AG08396 (cell line): ENCODE measurements at regions not wholly inside any gene's neighbourhood (a gene's known extent, or its start where the extent isn't known, plus 50 kb on each side); places are given as distances from the start of the nearest gene placed in this dataset.
A peak's percentile ranks its signal among the peaks of the same experiment; 100 is the strongest.

Source experiments
- DNase-seq: peaks from one replicate; pipeline ENCODE4 v3.0.0; 2012; ENCODE audit warnings: low spot score, mixed read lengths

GRCh38 chr13:34816908-34817665, 125.0 kb upstream of the NBEA start:
- DNase-seq = no peak

GRCh38 chr13:34822650-34823049, 119.4 kb upstream of the NBEA start:
- DNase-seq = no peak

GRCh38 chr13:34826432-34826831, 115.6 kb upstream of the NBEA start:
- no peak for DNase-seq

GRCh38 chr13:34833562-34834182, 108.4 kb upstream of the NBEA start:
- DNase-seq = no peak

- no peak for DNase-seq
Measured at GRCh38 chr13:34842466-34842865, 99.6 kb upstream of the NBEA start.

- no peak for DNase-seq
Measured at GRCh38 chr13:34847766-34848165, 94.3 kb upstream of the NBEA start.

GRCh38 chr13:34849406-34849805, 92.7 kb upstream of the NBEA start:
- no peak for DNase-seq

GRCh38 chr13:34853161-34853560, 88.9 kb upstream of the NBEA start:
- DNase-seq = no peak

- no peak for DNase-seq
Measured at GRCh38 chr13:34857558-34858325, 84.3 kb upstream of the NBEA start.

- DNase-seq = no peak
Measured at GRCh38 chr13:34862311-34862710, 79.8 kb upstream of the NBEA start.

- no peak for DNase-seq
Measured at GRCh38 chr13:34862716-34863115, 79.4 kb upstream of the NBEA start.

- peak; percentile 16 for DNase-seq
Measured at GRCh38 chr13:34863360-34864135, 78.5 kb upstream of the NBEA start.

- no peak for DNase-seq
Measured at GRCh38 chr13:34864671-34865070, 77.4 kb upstream of the NBEA start.

- DNase-seq = no peak
Measured at GRCh38 chr13:34867590-34867989, 74.5 kb upstream of the NBEA start.

GRCh38 chr13:34868733-34869132, 73.3 kb upstream of the NBEA start:
- DNase-seq = no peak

GRCh38 chr13:34869696-34870095, 72.4 kb upstream of the NBEA start:
- no peak for DNase-seq

GRCh38 chr13:34878329-34878728, 63.7 kb upstream of the NBEA start:
- DNase-seq = no peak

GRCh38 chr13:34879851-34880250, 62.2 kb upstream of the NBEA start:
- no peak for DNase-seq

- no peak for DNase-seq
Measured at GRCh38 chr13:34881494-34881893, 60.6 kb upstream of the NBEA start.

- no peak for DNase-seq
Measured at GRCh38 chr13:34883396-34883795, 58.7 kb upstream of the NBEA start.

GRCh38 chr13:34884366-34884765, 57.7 kb upstream of the NBEA start:
- DNase-seq = no peak

GRCh38 chr13:34886121-34886875, 55.8 kb upstream of the NBEA start:
- DNase-seq = no peak
